ENCODE measurements at regions not wholly inside any gene's neighbourhood (a gene's known extent, or its start where the extent isn't known, plus 50 kb on each side); places are given as distances from the start of the nearest gene placed in this dataset.

DNA sequence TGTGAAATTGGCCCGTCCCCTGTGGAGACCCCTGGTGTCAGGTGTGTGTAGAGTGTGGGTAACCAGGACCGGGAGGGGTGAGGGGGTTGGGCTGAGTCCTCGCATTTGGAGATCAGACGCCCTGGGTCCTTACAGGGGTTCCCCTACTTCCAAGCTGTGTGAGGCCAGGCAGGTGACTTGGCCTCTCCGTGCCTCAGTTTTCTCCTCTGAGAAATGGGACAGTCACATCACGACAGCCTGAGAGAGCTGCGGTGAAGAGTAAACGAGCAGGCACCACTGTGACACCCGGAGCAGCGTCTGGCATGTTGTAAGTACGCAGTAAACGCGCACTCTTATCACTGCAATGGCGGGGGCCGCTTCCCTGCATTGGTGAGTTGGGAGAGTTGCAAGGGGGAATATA, 152.5 kb upstream of the CIBAR2 start:
- TF ChIP-seq MXI1 (IDR thresholded peaks at IDR 0.05; ENCODE audit: low read depth, low read length) (no peak), IRF3 (IDR thresholded peaks at IDR 0.05; ENCODE audit: low read depth, low read length) (no peak), CTCF (IDR thresholded peaks at IDR 0.05) (no peak), SMC3 (IDR thresholded peaks at IDR 0.05; ENCODE audit: low read depth, low read length) (no peak), EP300 (IDR thresholded peaks at IDR 0.05; ENCODE audit: borderline replicate concordance in 1 of 2, low read depth in 1 of 2, low read length in 1 of 2) (no peak), MAX (IDR thresholded peaks at IDR 0.05; ENCODE audit: low read depth) (no peak), SIN3A (IDR thresholded peaks at IDR 0.05; ENCODE audit: borderline replicate concordance, low read depth, low read length) (no peak), YY1 (IDR thresholded peaks at IDR 0.05; ENCODE audit: low read depth) (no peak), RFX5 (IDR thresholded peaks at IDR 0.05; ENCODE audit: low read length) (no peak), CHD2 (IDR thresholded peaks at IDR 0.05; ENCODE audit: low read length, partially characterized antibody) (no peak), ELF1 (IDR thresholded peaks at IDR 0.05) (no peak), GABPA (IDR thresholded peaks at IDR 0.05; ENCODE audit: low read depth) (no peak)
